ENCODE measurements at regions not wholly inside any gene's neighbourhood (a gene's known extent, or its start where the extent isn't known, plus 50 kb on each side); places are given as distances from the start of the nearest gene placed in this dataset.

- H3K79me2 ChIP-seq (ENCODE audit: low read length) = no peaks in the 10 kb centered on the region
- no peak overlapping the region for H2AFZ ChIP-seq (ENCODE audit: low read length)
- H3K4me2 ChIP-seq (ENCODE audit: low read length) = no peak overlapping the region
- ATAC-seq (no peak), DNase-seq (no peak)
- TF ChIP-seq EZH2phosphoT487 (IDR thresholded peaks at IDR 0.05; ENCODE audit: borderline replicate concordance, low read length) (no peak), EZH2 (IDR thresholded peaks at IDR 0.05; ENCODE audit: low read length, unreplicated experiment) (no peak)
- TF ChIP-seq, protein P1, sequence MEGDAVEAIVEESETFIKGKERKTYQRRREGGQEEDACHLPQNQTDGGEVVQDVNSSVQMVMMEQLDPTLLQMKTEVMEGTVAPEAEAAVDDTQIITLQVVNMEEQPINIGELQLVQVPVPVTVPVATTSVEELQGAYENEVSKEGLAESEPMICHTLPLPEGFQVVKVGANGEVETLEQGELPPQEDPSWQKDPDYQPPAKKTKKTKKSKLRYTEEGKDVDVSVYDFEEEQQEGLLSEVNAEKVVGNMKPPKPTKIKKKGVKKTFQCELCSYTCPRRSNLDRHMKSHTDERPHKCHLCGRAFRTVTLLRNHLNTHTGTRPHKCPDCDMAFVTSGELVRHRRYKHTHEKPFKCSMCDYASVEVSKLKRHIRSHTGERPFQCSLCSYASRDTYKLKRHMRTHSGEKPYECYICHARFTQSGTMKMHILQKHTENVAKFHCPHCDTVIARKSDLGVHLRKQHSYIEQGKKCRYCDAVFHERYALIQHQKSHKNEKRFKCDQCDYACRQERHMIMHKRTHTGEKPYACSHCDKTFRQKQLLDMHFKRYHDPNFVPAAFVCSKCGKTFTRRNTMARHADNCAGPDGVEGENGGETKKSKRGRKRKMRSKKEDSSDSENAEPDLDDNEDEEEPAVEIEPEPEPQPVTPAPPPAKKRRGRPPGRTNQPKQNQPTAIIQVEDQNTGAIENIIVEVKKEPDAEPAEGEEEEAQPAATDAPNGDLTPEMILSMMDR (conservative IDR thresholded peaks at IDR 0.05; ENCODE audit: low read depth, low read length) = no peak
- ChIA-PET CTCF (no interaction called here), POLR2A (ENCODE audit: unreplicated experiment) (no interaction called here)
- no peak overlapping the region for H3K27ac ChIP-seq (ENCODE audit: low read length)
- H3K36me3 ChIP-seq (ENCODE audit: low read depth, low read length) = no peaks in the 10 kb centered on the region
- no peaks in the 10 kb centered on the region for H4K20me1 ChIP-seq (ENCODE audit: low read length)
- no peak overlapping the region for H3K4me3 ChIP-seq (ENCODE audit: low read length)
- H3K9me3 ChIP-seq (ENCODE audit: low read length) = no peaks in the 10 kb centered on the region
- intact Hi-C loops (cut with micrococcal nuclease) = loop anchor here (10.0 kb wide), 1 partner anchor 1341 kb away; no protein-coding TSS in a partner anchor
- no peaks in the 10 kb centered on the region for H3K9me2 ChIP-seq (replicated peaks; ENCODE audit: low read length)
- no peaks in the 10 kb centered on the region for H3K27me3 ChIP-seq (ENCODE audit: low read length)
- no peaks in the 10 kb centered on the region for H3F3A ChIP-seq (ENCODE audit: low read length, unreplicated experiment)
- H3K9ac ChIP-seq (ENCODE audit: low read length) = no peak overlapping the region
- BruUV-seq (replicated peaks) = no TSS peak
- H3K4me1 ChIP-seq (ENCODE audit: insufficient read depth, low read length) = peaks cover 13% of the 10 kb centered on the region; the same call in 1 of the 2 replicates
Observed at GRCh38 chr9:14435871-14436270, 121.9 kb upstream of the NFIB start.

DNA sequence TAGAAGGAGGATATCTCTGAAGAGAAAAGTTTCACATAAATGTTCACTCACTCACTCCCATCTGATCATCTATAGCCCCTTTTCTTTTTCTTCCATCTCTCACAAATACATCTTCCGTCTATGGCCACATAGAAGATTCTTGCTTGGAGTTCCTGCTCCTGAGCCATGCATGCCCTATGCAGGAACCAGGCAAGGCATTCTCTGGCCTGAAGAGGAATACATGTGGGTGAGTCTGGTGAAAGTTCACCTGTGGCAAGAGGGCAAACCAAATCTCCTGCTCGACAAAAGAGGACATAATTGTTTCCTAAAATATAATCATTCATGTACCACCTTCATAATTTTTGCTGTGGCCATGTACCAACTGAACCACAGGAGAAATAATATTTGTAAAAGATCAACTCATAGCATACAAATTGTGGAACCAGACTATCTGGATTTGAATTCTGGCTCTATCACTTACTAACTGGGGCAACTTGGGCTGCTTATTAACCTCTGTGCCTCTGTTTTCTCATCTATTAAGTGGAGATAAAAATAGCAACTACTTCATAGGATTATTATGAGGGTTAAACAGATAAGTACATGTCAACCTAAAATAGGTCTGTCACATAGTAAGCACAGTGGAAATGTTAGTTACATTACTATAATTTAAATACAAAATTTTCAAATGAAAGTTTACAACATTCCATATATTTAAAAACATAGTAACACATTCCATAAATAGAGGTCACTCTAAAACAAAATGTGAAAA, 121.2 kb upstream of the NFIB start:
- ChIA-PET CTCF (no interaction called here), POLR2A (ENCODE audit: unreplicated experiment) (no interaction called here)

More for the DNA sequence above, 121.2 kb upstream of the NFIB start:
- Histone ChIP-seq H3K9me2 (replicated peaks; ENCODE audit: low read length) (no peaks in the 10 kb centered on the region), H3K9me3 (ENCODE audit: low read length) (no peaks in the 10 kb centered on the region), H2AFZ (ENCODE audit: low read length) (no peak overlapping the region), H3K4me1 (ENCODE audit: insufficient read depth, low read length) (peaks cover 13% of the 10 kb centered on the region; the same call in 1 of the 2 replicates), H3K27me3 (ENCODE audit: low read length) (no peaks in the 10 kb centered on the region), H3K79me2 (ENCODE audit: low read length) (no peaks in the 10 kb centered on the region), H3K27ac (ENCODE audit: low read length) (no peak overlapping the region), H3K9ac (ENCODE audit: low read length) (no peak overlapping the region), H4K20me1 (ENCODE audit: low read length) (no peaks in the 10 kb centered on the region), H3K36me3 (ENCODE audit: low read depth, low read length) (no peaks in the 10 kb centered on the region), H3K4me3 (ENCODE audit: low read length) (no peak overlapping the region), H3F3A (ENCODE audit: low read length, unreplicated experiment) (no peaks in the 10 kb centered on the region), H3K4me2 (ENCODE audit: low read length) (no peak overlapping the region)
- TF ChIP-seq, protein P1 (conservative IDR thresholded peaks at IDR 0.05; ENCODE audit: low read depth, low read length) = no peak
- TF ChIP-seq EZH2phosphoT487 (IDR thresholded peaks at IDR 0.05; ENCODE audit: borderline replicate concordance, low read length) (no peak), EZH2 (IDR thresholded peaks at IDR 0.05; ENCODE audit: low read length, unreplicated experiment) (no peak)
- BruUV-seq (replicated peaks) = no TSS peak
- no peak for DNase-seq
- ATAC-seq = no peak
- intact Hi-C loops (cut with micrococcal nuclease) = loop anchor here (5.0 to 10.0 kb wide), 2 partner anchors 1083 to 1340 kb away; no protein-coding TSS in a partner anchor

Data from PC-3 (cell line).